ENCODE measurements at regions not wholly inside any gene's neighbourhood (a gene's known extent, or its start where the extent isn't known, plus 50 kb on each side); places are given as distances from the start of the nearest gene placed in this dataset.

- TF ChIP-seq CTCF (IDR thresholded peaks at IDR 0.05) (peak; percentile 41; the same call in 1 of the 2 replicates), SIN3A (IDR thresholded peaks at IDR 0.05; ENCODE audit: borderline replicate concordance, insufficient read depth, low read depth, low read length) (no peak), TCF7L2 (IDR thresholded peaks at IDR 0.05; ENCODE audit: low read depth, low read length) (no peak), POLR2AphosphoS5 (IDR thresholded peaks at IDR 0.05; ENCODE audit: low read depth, low read length) (no peak)
- TF ChIP-seq, protein P1, sequence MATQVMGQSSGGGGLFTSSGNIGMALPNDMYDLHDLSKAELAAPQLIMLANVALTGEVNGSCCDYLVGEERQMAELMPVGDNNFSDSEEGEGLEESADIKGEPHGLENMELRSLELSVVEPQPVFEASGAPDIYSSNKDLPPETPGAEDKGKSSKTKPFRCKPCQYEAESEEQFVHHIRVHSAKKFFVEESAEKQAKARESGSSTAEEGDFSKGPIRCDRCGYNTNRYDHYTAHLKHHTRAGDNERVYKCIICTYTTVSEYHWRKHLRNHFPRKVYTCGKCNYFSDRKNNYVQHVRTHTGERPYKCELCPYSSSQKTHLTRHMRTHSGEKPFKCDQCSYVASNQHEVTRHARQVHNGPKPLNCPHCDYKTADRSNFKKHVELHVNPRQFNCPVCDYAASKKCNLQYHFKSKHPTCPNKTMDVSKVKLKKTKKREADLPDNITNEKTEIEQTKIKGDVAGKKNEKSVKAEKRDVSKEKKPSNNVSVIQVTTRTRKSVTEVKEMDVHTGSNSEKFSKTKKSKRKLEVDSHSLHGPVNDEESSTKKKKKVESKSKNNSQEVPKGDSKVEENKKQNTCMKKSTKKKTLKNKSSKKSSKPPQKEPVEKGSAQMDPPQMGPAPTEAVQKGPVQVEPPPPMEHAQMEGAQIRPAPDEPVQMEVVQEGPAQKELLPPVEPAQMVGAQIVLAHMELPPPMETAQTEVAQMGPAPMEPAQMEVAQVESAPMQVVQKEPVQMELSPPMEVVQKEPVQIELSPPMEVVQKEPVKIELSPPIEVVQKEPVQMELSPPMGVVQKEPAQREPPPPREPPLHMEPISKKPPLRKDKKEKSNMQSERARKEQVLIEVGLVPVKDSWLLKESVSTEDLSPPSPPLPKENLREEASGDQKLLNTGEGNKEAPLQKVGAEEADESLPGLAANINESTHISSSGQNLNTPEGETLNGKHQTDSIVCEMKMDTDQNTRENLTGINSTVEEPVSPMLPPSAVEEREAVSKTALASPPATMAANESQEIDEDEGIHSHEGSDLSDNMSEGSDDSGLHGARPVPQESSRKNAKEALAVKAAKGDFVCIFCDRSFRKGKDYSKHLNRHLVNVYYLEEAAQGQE (IDR thresholded peaks at IDR 0.05; ENCODE audit: insufficient read depth in 1 of 2, low read depth in 2 of 2, low read length in 1 of 2): no peak
Measured at GRCh38 chr21:18041012-18041411, 203.6 kb upstream of the CHODL start.
